ENCODE measurements at regions not wholly inside any gene's neighbourhood (a gene's known extent, or its start where the extent isn't known, plus 50 kb on each side); places are given as distances from the start of the nearest gene placed in this dataset.

- TF ChIP-seq E4F1 (IDR thresholded peaks at IDR 0.05; ENCODE audit: borderline replicate concordance, partially characterized antibody) (no peak), CTCF (IDR thresholded peaks at IDR 0.05 in 2 of 3, conservative IDR thresholded peaks at IDR 0.05 in 1 of 3; ENCODE audit: control insufficient read depth in 2 of 3, extremely low read depth in 1 of 3, insufficient read depth in 1 of 3, low read depth in 3 of 3, low read length in 3 of 3) (no peak), KAT2A (conservative IDR thresholded peaks at IDR 0.05; ENCODE audit: control insufficient read depth, low read depth, low read length) (no peak)
Observed at GRCh38 chr7:145989469-145989868, 127.1 kb upstream of the CNTNAP2 start (continued).

GRCh38 chr7:145986248-145986874 is 130.2 kb upstream of the CNTNAP2 start:
- H4K20me1 ChIP-seq (ENCODE audit: control insufficient read depth, insufficient read depth), result no peaks in the 10 kb centered on the region
- RAD21 ChIA-PET (ENCODE audit: unreplicated experiment), result no interaction called here
- no peak for DNase-seq (ENCODE audit: low read depth, low spot score)
- no peaks in the 10 kb centered on the region for H3K9me3 ChIP-seq (replicated peaks; ENCODE audit: control insufficient read depth, insufficient read depth, low read length)
- CTCF ChIA-PET, result no interaction called here
- ATAC-seq, result no peak
- H3K79me2 ChIP-seq (ENCODE audit: control insufficient read depth, insufficient read depth, low read length), result no peaks in the 10 kb centered on the region
- in situ Hi-C loops (cut with MboI) (no loop called here), intact Hi-C loops (cut with micrococcal nuclease; ENCODE audit: unreplicated experiment) (no loop called here)
- H3K36me3 ChIP-seq (ENCODE audit: control insufficient read depth in 2 of 2, insufficient read depth in 2 of 2, low read length in 1 of 2), result no peaks in the 10 kb centered on the region
- no peak overlapping the region for H3K27ac ChIP-seq (ENCODE audit: control insufficient read depth, insufficient read depth)
- H3K4me1 ChIP-seq (ENCODE audit: control insufficient read depth, insufficient read depth, low read length), result no peaks in the 10 kb centered on the region
- H3K27me3 ChIP-seq (replicated peaks in 1 of 2; ENCODE audit: control insufficient read depth in 2 of 2, insufficient read depth in 2 of 2, low read length in 1 of 2), result no peaks in the 10 kb centered on the region
- no peak overlapping the region for H3K4me2 ChIP-seq (ENCODE audit: control insufficient read depth, insufficient read depth)
- no peak overlapping the region for H3K9ac ChIP-seq (ENCODE audit: control insufficient read depth, insufficient read depth, low read length)
- FAIRE-seq, result no peak
- WGBS (ENCODE audit: insufficient coverage, insufficient replicate concordance, low lambda C conversion rate, missing lambda C conversion rate), result 2% methylated on average over 4 of the region's 4 CpGs
- no peak overlapping the region for H3K4me3 ChIP-seq
- POLR2A ChIA-PET, result no interaction called here
- SMC1A ChIA-PET (ENCODE audit: uncharacterized antibody, unreplicated experiment), result no interaction called here
- BruUV-seq (replicated peaks), result no TSS peak
- H2AFZ ChIP-seq (ENCODE audit: control insufficient read depth, low read depth, low read length), result no peak overlapping the region
- TF ChIP-seq RAD21 (IDR thresholded peaks at IDR 0.05; ENCODE audit: insufficient read depth, low read depth, low read length), result no peak
- TF ChIP-seq TCF12 (IDR thresholded peaks at IDR 0.05; ENCODE audit: low read depth, low read length), result no peak
- TF ChIP-seq BACH1 (IDR thresholded peaks at IDR 0.05; ENCODE audit: borderline replicate concordance), result no peak
- TF ChIP-seq ZBED1 (IDR thresholded peaks at IDR 0.05; ENCODE audit: borderline replicate concordance), result no peak
- no peak for TF ChIP-seq FOXK2 (IDR thresholded peaks at IDR 0.05)
- TF ChIP-seq SMC3 (IDR thresholded peaks at IDR 0.05; ENCODE audit: borderline replicate concordance, low read length), result no peak
- TF ChIP-seq TBL1XR1 (IDR thresholded peaks at IDR 0.05; ENCODE audit: low read depth, low read length), result no peak
- no peak for TF ChIP-seq CEBPZ (IDR thresholded peaks at IDR 0.05; ENCODE audit: low read depth, low read length)
- no peak for TF ChIP-seq SP1 (IDR thresholded peaks at IDR 0.05; ENCODE audit: low read depth, low read length)
- TF ChIP-seq JUNB (IDR thresholded peaks at IDR 0.05), result no peak
- TF ChIP-seq NBN (IDR thresholded peaks at IDR 0.05), result no peak
- TF ChIP-seq ATF2 (IDR thresholded peaks at IDR 0.05; ENCODE audit: low read length), result no peak
- no peak for TF ChIP-seq SMARCA5 (IDR thresholded peaks at IDR 0.05)
